ENCODE measurements at regions not wholly inside any gene's neighbourhood (a gene's known extent, or its start where the extent isn't known, plus 50 kb on each side); places are given as distances from the start of the nearest gene placed in this dataset.

GRCh38 chr3:167909504-167909896 lies 174.0 kb downstream of the SERPINI1 start:
- dilution Hi-C loops (cut with MboI; ENCODE audit: extremely low pct_ligation_motif_present, low sequenced_read_pairs): no loop called here
- H3K36me3 ChIP-seq (ENCODE audit: control insufficient read depth in 2 of 2, extremely low read depth in 1 of 2, insufficient read depth in 2 of 2, low read length in 2 of 2): no peaks in the 10 kb centered on the region
- H3K9me1 ChIP-seq (ENCODE audit: control insufficient read depth, extremely low read depth, insufficient read depth, low read length): no peaks in the 10 kb centered on the region
- no peak overlapping the region for H3K27ac ChIP-seq (ENCODE audit: control insufficient read depth, insufficient read depth, low read length)
- no peak overlapping the region for H3K4me3 ChIP-seq (ENCODE audit: control insufficient read depth in 2 of 3, extremely low read depth in 1 of 3, insufficient read depth in 2 of 3, low read depth in 1 of 3, low read length in 3 of 3)
- H3K79me2 ChIP-seq (ENCODE audit: control insufficient read depth, insufficient read depth, low read length): no peaks in the 10 kb centered on the region
- DNase-seq (ENCODE audit: low read depth, low spot score) (no peak), FAIRE-seq (no peak)
- H4K20me1 ChIP-seq (ENCODE audit: control insufficient read depth, extremely low read depth, insufficient read depth, low read length): no peaks in the 10 kb centered on the region
- H3K4me1 ChIP-seq (ENCODE audit: control insufficient read depth, extremely low read depth, insufficient read depth, low read length): no peaks in the 10 kb centered on the region
- no peaks in the 10 kb centered on the region for H3K9me3 ChIP-seq (ENCODE audit: control insufficient read depth, low read depth, low read length)
- no peak for TF ChIP-seq CTCF (optimal IDR thresholded peaks at IDR 0.05 in 1 of 3, IDR thresholded peaks at IDR 0.05 in 1 of 3, conservative IDR thresholded peaks at IDR 0.05 in 1 of 3; ENCODE audit: extremely low read depth in 1 of 3, insufficient read depth in 2 of 3, low read length in 3 of 3)
- no peak for TF ChIP-seq EZH2 (IDR thresholded peaks at IDR 0.05; ENCODE audit: low read length)
- no peaks in the 10 kb centered on the region for H3K27me3 ChIP-seq (ENCODE audit: control insufficient read depth, extremely low read depth, insufficient read depth, low read length)
- no peak overlapping the region for H2AFZ ChIP-seq (ENCODE audit: control insufficient read depth, low read length)
- H3K9ac ChIP-seq (ENCODE audit: control insufficient read depth, extremely low read depth, insufficient read depth, low read length): no peak overlapping the region
- no peak overlapping the region for H3K4me2 ChIP-seq (ENCODE audit: control insufficient read depth, extremely low read depth, insufficient read depth, low read depth, low read length)

GRCh38 chr3:167908746-167909503 lies 173.4 kb downstream of the SERPINI1 start:
- dilution Hi-C loops (cut with MboI; ENCODE audit: extremely low pct_ligation_motif_present, low sequenced_read_pairs): no loop called here
- DNase-seq (ENCODE audit: low read depth, low spot score) (no peak), FAIRE-seq (no peak)
- no peak overlapping the region for H3K9ac ChIP-seq (ENCODE audit: control insufficient read depth, extremely low read depth, insufficient read depth, low read length)
- H3K9me1 ChIP-seq (ENCODE audit: control insufficient read depth, extremely low read depth, insufficient read depth, low read length): no peaks in the 10 kb centered on the region
- no peaks in the 10 kb centered on the region for H4K20me1 ChIP-seq (ENCODE audit: control insufficient read depth, extremely low read depth, insufficient read depth, low read length)
- no peaks in the 10 kb centered on the region for H3K4me1 ChIP-seq (ENCODE audit: control insufficient read depth, extremely low read depth, insufficient read depth, low read length)
- no peak overlapping the region for H3K27ac ChIP-seq (ENCODE audit: control insufficient read depth, insufficient read depth, low read length)
- no peak overlapping the region for H3K4me2 ChIP-seq (ENCODE audit: control insufficient read depth, extremely low read depth, insufficient read depth, low read depth, low read length)
- H3K36me3 ChIP-seq (ENCODE audit: control insufficient read depth in 2 of 2, extremely low read depth in 1 of 2, insufficient read depth in 2 of 2, low read length in 2 of 2): no peaks in the 10 kb centered on the region
- H2AFZ ChIP-seq (ENCODE audit: control insufficient read depth, low read length): no peak overlapping the region
- H3K27me3 ChIP-seq (ENCODE audit: control insufficient read depth, extremely low read depth, insufficient read depth, low read length): no peaks in the 10 kb centered on the region
- no peak overlapping the region for H3K4me3 ChIP-seq (ENCODE audit: control insufficient read depth in 2 of 3, extremely low read depth in 1 of 3, insufficient read depth in 2 of 3, low read depth in 1 of 3, low read length in 3 of 3)
- H3K79me2 ChIP-seq (ENCODE audit: control insufficient read depth, insufficient read depth, low read length): no peaks in the 10 kb centered on the region
- TF ChIP-seq CTCF (optimal IDR thresholded peaks at IDR 0.05 in 1 of 3, IDR thresholded peaks at IDR 0.05 in 1 of 3, conservative IDR thresholded peaks at IDR 0.05 in 1 of 3; ENCODE audit: extremely low read depth in 1 of 3, insufficient read depth in 2 of 3, low read length in 3 of 3): no peak
- no peak for TF ChIP-seq EZH2 (IDR thresholded peaks at IDR 0.05; ENCODE audit: low read length)
- no peaks in the 10 kb centered on the region for H3K9me3 ChIP-seq (ENCODE audit: control insufficient read depth, low read depth, low read length)
